HG02840 (cell line): ENCODE measurements at regions not wholly inside any gene's neighbourhood (a gene's known extent, or its start where the extent isn't known, plus 50 kb on each side); places are given as distances from the start of the nearest gene placed in this dataset.
"Not testable (repeated sequence)": the region's sequence is repeated elsewhere in the genome, so short reads cannot be mapped to it uniquely, and the experiment has no call there.

Experiments used
- ATAC-seq: cut with Tn5 transposase; IDR thresholded peaks from one replicate; pipeline ENCODE4 v1.9.1; 2021; ENCODE audit warnings: mild to moderate bottlenecking, moderate library complexity, moderate number of reproducible peaks; ENCODE audit not compliant: unreplicated experiment, low FRiP score

DNA sequence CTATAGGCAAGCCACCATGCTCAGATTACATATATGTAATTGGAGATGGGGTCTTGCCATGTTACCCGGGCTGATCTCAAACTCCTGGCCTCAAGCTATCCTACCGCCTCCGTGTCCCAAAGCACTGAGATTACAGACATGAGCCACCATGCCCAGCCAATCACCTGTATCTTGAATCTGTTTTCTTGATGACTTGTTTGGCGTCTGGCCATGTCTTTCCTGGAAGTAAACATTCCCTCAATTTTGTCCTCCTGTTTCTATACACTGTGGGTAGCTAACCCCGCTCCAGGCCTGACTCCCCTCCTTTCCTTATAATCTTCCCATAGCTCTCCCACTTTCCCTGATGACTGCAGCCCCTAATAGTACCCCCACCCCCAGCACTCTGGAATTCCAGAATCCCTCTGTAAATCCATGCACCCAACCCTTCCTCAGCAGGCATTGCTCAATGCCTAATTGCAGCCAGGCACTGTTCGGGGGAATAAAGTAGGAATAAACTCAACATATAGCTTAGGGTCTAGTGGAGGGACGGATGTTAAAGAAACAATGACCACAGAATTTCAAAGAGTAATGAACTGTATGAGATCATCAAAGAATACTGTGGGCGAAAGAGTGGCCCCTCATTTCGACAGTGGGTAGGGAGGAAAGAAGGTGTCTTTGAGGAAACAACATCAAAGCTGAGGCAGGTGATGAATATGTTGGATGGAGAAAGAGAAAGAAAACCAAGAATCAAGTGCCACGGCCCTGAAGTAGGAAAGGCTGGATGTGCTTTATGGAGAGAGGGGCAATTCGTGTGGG, 161.5 kb downstream of the ADSS2 start:
- no peak for ATAC-seq

DNA sequence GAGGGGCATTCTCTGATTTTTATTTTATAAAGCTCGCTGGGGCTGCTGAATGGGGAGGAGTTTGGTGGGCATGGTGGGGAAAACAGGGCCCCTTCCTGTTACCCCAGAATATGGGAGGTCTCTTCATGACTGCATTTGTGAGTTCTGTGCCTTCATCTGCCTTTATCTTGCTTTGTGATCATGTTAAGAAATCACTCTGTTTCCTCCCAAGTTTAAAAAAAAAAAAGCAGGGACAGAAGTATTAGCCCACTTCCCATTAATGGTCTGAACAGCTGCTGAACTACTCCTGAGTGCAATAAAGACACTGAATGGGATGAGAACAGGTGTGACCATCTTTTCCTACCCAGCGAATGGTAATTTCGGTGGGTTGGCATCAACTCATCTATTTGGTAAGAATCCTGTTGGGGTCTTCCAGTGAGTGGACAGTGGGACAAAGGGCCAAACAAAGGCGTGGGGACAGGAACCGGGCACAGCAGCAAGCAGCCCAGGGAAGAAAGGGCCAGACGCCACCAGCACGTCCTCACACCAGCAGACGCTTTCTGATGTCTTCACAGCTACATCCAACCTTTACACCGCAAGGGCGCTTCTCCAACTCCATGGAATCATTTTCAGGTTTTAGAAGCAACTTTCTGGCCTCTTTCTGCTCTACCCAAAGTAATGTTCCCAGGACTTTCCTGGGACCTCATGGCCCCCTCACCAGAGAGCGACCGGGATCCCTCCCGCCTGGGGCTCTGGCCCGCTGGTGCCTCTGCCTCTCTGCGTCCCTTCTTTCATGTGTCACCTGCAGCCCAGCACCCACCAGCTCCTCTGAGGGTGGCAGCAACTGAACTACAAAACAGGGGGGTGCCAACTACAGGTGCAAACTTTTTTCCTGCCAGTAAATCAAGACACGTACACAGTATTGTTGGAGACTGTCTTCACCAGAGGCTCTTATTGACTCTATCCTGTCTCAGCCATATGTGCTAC, 160.2 kb downstream of the ADSS2 start:
- no peak for ATAC-seq

DNA sequence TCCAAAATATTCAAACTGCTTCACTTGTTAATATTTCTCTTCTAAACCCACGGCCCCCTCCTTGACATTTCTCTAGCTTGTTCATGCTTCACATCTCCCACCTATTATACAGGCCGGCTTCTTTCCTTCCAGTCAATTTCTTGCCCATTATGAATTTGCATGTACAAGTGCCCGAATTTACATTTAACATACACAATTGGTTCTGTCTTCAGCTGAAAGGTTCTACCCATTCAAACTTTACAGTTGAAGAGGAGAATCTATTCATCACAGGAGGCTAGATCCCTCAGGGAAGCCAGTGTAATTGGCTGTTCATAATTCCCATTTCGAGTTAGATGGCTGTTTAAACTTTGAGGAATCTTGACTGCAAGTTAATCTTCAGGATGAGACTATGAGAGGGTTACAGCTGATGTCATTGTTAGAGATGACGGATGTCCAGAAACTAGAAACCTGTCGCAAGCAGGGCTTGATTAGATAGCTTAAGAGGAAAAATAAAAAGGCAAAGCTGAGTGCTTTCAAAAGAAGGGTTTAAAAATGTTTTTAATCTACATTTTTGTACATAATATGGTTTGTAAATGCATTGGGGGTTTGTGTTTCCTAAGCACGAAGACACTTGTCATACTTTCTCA, 157.0 kb downstream of the ADSS2 start:
- no peak for ATAC-seq

DNA sequence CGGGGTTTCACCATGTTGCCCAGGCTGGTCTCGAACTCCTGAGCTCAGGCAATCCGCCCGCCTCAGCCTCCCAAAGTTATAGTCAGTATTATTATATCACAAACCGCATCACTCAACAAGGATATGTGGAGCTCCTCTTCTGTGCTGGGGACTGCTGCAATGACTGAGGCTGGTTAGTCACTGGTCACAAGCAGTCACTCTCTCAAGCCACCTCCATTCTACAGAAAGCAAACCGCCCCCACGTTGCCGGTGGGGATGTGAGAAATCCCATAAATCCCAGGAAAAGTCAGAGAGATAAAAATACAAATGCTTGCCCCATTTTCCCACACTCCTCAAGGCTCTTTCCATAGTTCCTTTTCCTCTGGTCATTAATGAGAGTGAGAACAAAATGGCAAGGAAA, 155.7 kb downstream of the ADSS2 start:
- ATAC-seq, result no peak

DNA sequence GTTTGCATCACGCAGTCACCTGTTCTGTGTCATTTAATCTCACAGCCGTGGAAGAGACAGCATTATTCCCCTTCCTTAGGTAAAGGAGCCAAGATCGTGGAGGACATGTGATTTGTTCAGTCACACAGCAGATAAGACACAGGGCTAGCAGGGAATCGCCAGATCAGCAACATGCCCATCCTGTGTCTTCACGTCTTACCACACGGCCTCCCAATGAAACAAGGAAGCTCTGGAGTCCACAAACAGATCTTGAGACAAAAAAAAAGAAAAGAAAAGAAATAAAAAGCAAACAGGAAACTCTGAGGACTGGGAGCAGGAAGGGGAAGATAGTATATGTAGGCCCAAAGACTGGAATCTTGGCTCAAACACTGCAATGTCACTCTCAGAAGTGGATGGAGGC, 155.3 kb downstream of the ADSS2 start:
- ATAC-seq, result no peak

DNA sequence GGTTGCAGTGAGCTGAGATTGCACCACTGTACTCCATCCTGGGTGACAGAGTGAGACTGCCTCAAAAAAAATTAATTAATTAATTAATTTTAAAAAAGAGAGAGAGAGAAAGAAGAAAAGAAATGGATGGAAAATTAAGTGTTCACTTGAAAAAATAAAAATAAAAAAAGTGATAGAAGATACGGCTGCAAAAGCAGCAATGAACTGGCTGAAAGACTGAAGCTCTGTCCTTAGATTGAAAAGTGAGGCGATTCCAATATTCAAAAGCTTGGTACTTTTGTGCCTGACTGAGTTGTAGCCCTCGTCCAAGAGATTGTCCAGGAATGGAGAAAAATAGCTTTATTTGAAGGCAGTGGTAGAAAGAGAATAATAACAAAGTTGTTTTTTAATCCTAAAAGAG, 154.6 kb downstream of the ADSS2 start:
- ATAC-seq, result no peak

DNA sequence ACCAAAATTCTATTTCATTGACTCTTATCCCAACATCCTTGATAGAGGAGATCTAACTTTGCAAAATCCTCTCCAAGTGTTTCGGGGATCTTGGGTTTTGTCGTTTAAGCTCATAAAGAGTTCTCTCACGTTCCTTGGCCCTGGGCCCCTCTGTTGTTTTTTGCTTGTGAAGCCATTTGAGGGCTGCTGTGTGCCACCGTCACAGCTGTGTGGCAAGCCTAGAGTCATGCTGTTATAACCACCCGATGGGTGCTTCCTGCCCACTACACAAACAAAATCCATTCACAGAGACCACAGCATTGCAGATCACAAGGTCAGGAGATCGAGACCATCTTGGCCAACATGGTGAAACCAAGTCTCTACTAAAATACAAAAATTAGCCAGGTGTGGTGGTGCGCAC, 154.1 kb downstream of the ADSS2 start:
- ATAC-seq, result no peak

DNA sequence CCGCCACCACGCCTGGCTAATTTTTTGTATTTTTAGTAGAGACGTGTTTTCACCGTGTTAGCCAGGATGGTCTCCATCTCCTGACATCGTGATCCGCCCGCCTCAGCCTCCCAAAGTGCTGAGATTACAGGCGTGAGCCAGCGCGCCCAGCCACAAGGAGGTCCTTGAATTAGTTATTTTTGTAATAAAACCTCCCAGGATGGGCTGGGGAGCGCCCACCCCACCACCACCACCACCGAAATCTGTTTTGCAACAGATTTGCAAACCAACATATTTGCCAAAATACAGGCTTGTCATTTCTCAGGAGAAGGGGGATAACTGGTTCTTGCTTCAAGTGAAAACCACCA, 151.7 kb downstream of the ADSS2 start:
- ATAC-seq, result not testable (repeated sequence)

DNA sequence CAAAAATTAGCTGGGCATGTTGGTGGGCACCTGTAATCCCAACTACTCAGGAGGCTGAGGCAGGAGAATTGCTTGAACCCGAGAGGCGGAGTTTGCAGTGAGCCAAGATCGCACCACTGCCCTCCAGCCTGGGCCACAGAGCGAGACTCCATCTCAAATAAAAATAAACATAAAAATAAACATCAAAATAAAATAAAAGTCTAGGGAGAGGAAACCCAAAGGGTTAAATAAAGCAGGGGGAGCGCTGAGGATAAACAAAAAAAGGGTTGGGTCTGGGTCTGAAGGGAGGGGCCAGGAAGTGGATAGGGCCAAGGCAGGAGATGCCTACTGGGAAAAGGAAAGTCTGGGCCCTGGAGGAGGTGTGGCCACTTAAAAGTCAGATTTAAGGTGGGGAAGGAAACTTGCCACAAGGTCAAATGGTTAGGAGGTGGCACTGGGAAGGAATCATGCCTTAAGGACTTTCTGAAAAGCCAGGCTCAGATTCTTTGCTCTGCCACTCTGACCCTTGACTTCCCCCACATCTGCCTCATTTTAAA, 150.0 kb downstream of the ADSS2 start:
- ATAC-seq, result no peak

DNA sequence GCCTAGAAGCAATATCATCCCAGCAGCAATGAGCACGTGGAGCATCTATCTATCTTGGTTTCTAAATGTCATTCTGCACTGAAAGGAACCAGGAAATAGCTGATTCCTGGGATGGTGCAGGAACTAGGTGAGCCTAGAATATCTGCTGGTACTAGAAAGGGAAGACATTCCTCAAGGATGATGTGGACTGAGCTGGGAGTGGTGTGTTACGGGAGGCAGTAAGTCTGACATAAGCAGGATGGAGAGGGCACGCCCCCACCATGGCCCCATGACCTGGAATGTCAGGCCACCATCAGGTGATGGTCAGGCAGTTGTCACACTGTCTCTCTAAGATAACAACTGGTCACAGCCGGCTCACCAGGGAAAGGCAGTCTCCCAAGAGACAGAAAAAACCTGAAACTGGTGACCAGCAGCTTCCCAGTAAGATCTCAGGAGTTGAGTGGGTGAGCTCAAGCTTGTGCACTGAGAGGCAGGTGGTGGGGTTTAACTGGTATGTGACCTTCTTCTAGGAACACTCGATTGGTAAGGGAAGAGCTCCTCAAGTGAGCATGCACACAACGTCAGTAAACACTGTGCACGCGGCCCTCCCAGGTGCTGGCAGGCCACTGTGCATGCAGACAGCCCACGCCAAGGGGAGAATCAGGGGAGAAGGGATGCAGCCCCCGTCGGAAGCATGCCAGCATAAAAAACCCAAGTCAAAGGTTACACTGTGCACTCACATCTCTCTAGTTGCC, 148.7 kb downstream of the ADSS2 start:
- no peak for ATAC-seq

DNA sequence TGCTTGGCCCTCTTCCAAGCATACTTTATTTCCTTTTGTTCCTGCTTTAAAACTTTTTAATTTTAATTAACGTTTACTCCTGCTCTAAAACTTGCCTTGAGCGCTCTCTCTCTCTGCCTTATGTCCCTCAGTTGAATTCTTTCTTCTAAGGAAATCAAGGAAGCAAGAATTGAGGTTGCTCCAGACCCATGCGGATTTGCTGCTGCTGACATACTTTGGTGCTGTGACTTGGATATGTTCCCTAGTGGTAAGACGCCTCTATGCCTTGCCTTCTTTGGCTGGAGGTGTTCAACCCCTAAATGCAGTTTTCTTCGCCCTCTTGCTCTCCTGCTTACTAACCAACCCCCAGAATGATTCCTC, 148.1 kb downstream of the ADSS2 start:
- no peak for ATAC-seq

DNA sequence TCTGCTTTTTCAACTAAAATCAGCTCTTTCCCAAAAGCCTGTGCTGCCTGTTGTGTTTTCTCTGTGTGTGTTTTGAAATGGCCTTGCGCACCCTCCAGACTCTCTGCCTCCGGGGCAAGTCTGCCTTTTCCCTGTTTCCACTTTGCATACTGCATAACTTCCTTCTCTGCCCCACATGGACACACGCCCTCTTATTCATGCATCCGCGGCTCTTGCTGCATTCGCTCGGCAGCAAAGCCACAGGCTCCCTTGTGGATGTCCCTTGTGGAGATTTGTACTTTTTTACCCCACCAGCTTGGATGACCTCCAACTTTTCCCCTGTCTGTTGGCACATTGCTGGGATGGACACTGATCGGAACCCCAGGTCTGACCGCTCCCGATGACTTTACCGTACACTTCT, 147.6 kb downstream of the ADSS2 start:
- ATAC-seq, result no peak

DNA sequence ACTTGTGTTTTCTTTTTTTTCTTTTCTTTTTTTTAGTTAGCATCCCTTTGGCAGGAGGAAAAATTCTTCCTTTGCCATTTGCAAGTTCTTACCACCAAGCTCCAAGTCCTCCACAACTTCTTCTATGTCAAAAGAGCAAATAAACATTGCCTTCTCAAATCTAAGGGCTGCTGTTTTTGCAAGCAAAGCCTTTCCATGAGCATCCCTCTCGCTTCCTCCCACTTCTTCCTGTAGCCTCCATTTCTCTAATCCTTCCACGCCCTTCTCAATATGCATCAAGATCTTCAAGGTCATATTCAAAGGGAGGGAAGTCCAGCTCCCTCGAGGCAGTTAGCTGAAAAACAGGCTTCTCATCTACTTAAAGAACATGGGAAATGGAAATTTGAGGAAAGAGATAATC, 147.1 kb downstream of the ADSS2 start:
- ATAC-seq, result no peak

DNA sequence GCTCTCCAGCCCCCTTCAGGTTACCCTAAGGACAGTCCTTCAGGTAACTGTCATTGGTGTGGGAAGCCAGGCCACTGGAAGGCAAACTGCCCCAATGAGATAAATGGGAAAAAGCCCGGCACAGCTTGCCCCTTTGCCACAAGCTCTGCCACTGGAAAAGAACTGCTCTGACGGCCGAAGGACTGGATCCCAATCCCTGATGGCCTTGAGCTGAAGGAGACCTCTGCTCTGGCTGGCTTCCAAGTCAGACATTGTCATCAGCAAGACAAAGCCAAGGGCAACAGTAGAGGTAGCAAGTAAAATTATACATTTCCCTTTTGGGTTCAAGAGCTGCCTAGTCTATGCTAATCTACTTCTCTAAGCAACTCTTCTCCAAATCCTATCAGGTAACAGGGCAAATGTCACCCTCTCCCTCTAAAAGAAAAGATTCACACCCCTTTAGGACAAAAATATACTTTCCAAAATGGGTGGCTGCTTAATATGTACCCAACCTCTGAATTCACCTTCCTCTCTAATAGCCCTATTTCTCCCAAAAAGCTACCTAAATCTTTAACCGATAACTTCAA, 145.8 kb downstream of the ADSS2 start:
- ATAC-seq, result no peak

DNA sequence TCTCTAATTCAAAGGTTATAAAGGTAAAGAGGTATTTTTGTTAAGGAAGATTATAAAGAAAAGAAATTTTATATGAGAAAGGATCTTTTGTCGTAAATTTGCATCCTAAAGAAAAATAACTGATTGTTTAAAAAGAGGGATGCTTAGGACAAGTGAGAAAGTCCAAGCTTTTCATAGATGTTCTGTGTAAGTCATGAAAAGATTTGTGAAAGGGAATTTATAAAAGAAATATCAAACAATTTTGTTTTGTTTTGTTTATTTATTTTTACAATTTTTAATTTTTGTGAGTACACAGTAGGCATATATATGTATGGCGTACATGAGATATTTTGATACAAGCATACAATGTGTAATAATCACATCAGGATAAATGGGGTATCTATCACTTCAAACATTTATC, 145.2 kb downstream of the ADSS2 start:
- ATAC-seq, result no peak

DNA sequence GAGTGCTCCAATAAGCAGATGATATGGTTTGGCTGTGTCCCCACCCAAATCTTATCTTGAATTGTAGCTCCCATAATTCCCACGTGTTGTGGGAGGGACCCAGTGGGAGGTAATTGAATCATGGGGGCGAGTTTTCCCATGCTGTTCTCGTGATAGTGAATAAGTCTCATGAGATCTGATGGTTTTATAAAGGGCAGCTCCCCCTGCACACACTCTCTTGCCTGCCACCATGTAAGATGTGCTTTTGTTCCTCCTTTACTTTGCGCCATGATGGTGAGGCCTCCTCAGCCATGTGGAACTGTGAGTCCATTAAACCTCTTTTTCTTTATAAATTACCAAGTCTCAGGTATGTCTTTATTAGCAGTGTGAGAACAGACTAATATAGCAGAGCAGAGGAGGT, 142.5 kb downstream of the ADSS2 start:
- not testable (repeated sequence) for ATAC-seq

DNA sequence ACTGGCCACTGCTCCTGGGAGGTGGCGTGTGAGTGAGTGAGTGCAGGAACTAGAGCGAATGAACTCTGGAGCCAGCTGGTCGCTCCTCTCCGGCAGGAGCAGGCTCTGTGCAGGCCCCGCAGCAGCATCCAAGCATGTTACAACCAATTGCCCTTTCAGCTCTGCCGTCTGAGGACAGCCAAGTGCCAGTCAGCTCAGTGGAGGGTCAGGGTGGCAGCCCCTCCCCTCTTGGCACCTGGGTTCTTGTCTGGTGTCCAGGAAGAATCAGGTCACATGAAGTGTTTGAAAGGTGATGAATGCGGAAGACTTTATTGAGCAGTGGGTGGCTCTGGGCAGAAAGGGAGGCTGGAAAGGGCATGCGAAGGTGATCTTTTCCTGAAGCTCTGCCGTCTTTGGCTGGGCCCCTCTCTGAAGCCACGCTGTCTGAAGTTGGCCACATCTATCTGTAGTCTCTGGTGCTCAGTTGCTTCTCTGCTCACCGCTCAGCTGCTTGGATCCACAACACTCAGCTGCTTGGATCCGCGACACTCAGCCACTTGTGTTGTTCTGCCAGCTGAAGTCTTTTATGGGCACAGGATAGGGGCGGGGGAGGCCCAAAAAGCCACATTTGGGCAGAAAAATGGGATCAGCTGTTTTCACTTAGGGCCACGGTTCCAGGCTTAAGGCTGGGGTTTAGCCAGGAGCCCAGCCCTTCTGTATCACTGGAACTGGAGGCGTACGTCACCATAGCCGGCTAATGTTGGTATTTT, 139.8 kb downstream of the ADSS2 start:
- ATAC-seq, result no peak

DNA sequence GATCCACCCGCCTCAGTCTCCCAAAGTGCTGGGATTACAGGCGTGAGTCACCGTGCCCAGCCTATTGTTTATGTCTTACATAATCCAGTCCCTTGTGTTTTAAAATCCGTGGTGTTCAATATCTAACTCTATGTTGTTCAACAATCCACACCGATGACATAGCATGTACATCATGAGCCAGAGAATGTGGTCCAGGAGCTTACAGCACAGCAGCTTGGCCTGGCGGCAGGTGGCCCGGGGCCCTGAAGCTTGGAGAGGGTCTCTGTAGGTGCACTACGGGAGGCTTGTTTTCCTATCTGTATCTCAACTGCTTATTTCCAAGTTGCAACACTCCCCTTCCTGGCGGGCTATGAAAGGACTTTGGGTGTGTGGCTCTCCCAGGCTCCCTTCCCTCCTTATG, 138.4 kb downstream of the ADSS2 start:
- no peak for ATAC-seq

DNA sequence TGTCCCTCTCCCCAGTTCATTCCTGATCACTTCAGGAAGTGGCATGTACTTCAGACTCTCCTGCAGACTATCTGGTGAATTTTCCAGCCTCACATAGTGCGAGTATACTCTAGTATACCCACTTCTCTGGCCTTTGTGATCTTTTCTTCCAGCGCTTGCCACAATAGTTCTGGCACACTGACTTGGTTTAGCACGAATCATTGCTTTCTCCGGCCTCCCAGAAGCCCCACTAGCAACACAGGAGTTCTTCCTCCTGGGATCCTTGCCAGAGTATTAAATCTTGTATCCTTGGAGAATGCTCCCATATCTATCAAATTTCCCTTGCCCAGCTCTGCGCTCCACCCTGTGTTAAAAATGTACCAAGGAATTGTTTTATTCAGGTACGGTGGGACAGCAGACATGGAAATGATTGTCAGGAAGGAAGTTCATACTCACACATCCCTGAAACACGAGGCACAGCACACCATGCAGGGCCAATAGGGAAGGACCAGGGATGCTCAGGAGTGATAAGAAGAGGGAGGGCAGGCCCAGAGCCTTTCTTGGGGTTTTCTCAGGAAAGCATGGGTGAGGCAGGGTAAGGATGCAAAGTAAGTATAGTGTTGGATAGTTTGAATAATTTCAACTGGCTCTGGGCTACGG, 136.7 kb downstream of the ADSS2 start:
- no peak for ATAC-seq
